Peyer's patch (tissue), 4 donors: ENCODE measurements at regions not wholly inside any gene's neighbourhood (a gene's known extent, or its start where the extent isn't known, plus 50 kb on each side); places are given as distances from the start of the nearest gene placed in this dataset.

Source experiments
- CTCF ChIP-seq, 6 experiments: fragments of 450-650 bp in 4 of 6; fragments of 200-600 bp in 2 of 6; sonication (generic) in 1 of 6; IDR thresholded peaks; one replicate each; pipeline ENCODE4 v1.5.1; 2017 to 2019; ENCODE audit warnings: antibody characterized with exemption in 6 of 6, mild to moderate bottlenecking in 3 of 6, moderate library complexity in 1 of 6
- POLR2A ChIP-seq, 2 donors: fragments of 450-650 bp; IDR thresholded peaks; one replicate each; pipeline ENCODE4 v1.5.1; 2017; ENCODE audit warnings: antibody characterized with exemption in 2 of 2, mild to moderate bottlenecking in 2 of 2, moderate library complexity in 2 of 2

- TF ChIP-seq CTCF (IDR thresholded peaks at IDR 0.05) (no peak), POLR2A (IDR thresholded peaks at IDR 0.05) (no peak)
These were observed 398.7 kb downstream of the BTG1 start for GRCh38 chr12:91746976-91747375.
